Hepatocyte (in vitro differentiated cells): ENCODE measurements at regions not wholly inside any gene's neighbourhood (a gene's known extent, or its start where the extent isn't known, plus 50 kb on each side); places are given as distances from the start of the nearest gene placed in this dataset.

Experiments used
- CTCF ChIP-seq: fragments of 200-600 bp; sonication (generic); IDR thresholded peaks from 2 replicates; pipeline ENCODE4 v1.5.1; 2016; ENCODE audit warnings: antibody characterized with exemption, mild to moderate bottlenecking; ENCODE audit not compliant: poor library complexity
- EZH2phosphoT487 ChIP-seq: fragments of 200-600 bp; sonication (generic); IDR thresholded peaks from one replicate; pipeline ENCODE4 v1.6.1; 2018; ENCODE audit warnings: antibody characterized with exemption, mild to moderate bottlenecking, low read depth, moderate library complexity; ENCODE audit not compliant: unreplicated experiment, severe bottlenecking

GRCh38 chr7:35348611-35349400 is 94.9 kb upstream of the TBX20 start:
- no peak for TF ChIP-seq CTCF
- no peak for TF ChIP-seq EZH2phosphoT487
